Fibroblast of the aortic adventitia (primary cell): ENCODE measurements at regions not wholly inside any gene's neighbourhood (a gene's known extent, or its start where the extent isn't known, plus 50 kb on each side); places are given as distances from the start of the nearest gene placed in this dataset.

Source experiments
- DNase-seq: peaks from one replicate; pipeline ENCODE4 v3.0.0-alpha.2; 2010; ENCODE audit warnings: low read depth
- H3K4me3 ChIP-seq: 2 replicates; pipeline ENCODE4 v1.5.1; 2011; ENCODE audit warnings: low read depth, mild to moderate bottlenecking, control low read depth, low read length, moderate library complexity
- CTCF ChIP-seq: IDR thresholded peaks from 2 replicates; pipeline ENCODE4 v1.5.1; 2011; ENCODE audit warnings: mild to moderate bottlenecking, low read length, control low read depth, inconsistent platforms; ENCODE audit not compliant: insufficient read depth

- H3K4me3 ChIP-seq, result no peak overlapping the region
- TF ChIP-seq CTCF, result no peak
- DNase-seq, result no peak
Measured at GRCh38 chr16:86730086-86730485, 151.7 kb downstream of the FOXL1 start.

DNA sequence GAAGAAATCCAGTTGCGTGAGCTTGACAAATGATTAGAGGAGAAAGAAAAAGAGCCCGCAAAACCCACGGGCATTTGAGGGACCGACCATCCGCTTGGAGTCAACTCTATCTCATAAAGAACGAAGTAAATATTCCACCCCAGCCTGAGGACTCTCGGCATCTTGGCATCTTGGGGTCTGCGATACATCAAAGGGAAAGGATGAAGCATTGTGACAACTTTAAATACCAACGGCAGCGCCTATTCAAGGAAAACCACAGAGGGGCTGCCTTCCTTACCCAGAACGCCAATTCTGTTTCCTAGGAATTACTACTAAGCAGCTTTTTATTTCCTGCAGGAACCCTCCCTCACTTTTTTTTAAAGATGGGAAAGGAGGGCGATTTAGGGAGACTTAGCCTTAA is 152.2 kb downstream of the FOXL1 start:
- no peak for DNase-seq
- TF ChIP-seq CTCF, result no peak
- H3K4me3 ChIP-seq, result no peak overlapping the region

- no peak for TF ChIP-seq CTCF
- H3K4me3 ChIP-seq, result no peak overlapping the region
- DNase-seq, result peak; percentile 40
Measured at GRCh38 chr16:86732621-86733295, 154.4 kb downstream of the FOXL1 start.

- no peak for DNase-seq
- no peak overlapping the region for H3K4me3 ChIP-seq
- no peak for TF ChIP-seq CTCF
Measured at GRCh38 chr16:86733546-86734254, 155.4 kb downstream of the FOXL1 start.

- TF ChIP-seq CTCF, result no peak
- DNase-seq, result no peak
- H3K4me3 ChIP-seq, result no peak overlapping the region
Measured at GRCh38 chr16:86734543-86735460, 156.5 kb downstream of the FOXL1 start.

DNA sequence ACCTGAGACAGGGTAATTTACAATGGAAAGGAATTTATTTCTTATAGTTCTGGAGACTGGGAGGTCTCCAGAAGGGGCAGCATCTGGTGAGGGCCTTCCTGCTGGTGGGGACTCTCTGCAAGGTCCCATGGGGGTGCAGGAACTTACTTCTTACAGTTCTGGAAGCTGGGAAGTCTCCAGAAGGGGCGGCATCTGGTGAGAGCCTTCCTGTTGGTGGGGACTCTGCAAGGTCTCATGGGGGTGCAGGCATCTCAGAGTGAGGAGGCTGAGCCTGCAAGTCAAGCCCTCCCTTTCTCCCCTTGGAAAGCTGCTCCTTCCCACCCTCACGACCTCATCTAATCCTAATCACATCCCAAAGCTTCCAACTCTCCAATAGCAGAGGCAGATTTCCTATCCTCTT is 157.4 kb downstream of the FOXL1 start:
- DNase-seq, result no peak
- TF ChIP-seq CTCF, result no peak
- H3K4me3 ChIP-seq, result no peak overlapping the region
